Ramos (cell line): ENCODE measurements at regions not wholly inside any gene's neighbourhood (a gene's known extent, or its start where the extent isn't known, plus 50 kb on each side); places are given as distances from the start of the nearest gene placed in this dataset.

Experiments used
- in situ Hi-C: fragments of 300-500 bp; cut with MboI; formaldehyde crosslinking; loops from one replicate; pipeline ENCODE4 v1.14.3; 2022; ENCODE audit warnings: low sequenced_read_pairs; ENCODE audit not compliant: unreplicated experiment

GRCh38 chr12:126718365-126718764 is 1548.6 kb upstream of the TMEM132C start:
- in situ Hi-C loops, result no loop called here

- in situ Hi-C loops, result no loop called here
Measured at GRCh38 chr12:126719912-126720705, 1546.9 kb upstream of the TMEM132C start.

- in situ Hi-C loops, result no loop called here
Measured at GRCh38 chr12:126726481-126727217, 1540.3 kb upstream of the TMEM132C start.

- in situ Hi-C loops, result no loop called here
Measured at GRCh38 chr12:126727218-126728075, 1539.5 kb upstream of the TMEM132C start.

- in situ Hi-C loops, result no loop called here
Measured at GRCh38 chr12:126734296-126734695, 1532.7 kb upstream of the TMEM132C start.

GRCh38 chr12:126734710-126735109 is 1532.3 kb upstream of the TMEM132C start:
- in situ Hi-C loops, result no loop called here

GRCh38 chr12:126741536-126742240 is 1525.3 kb upstream of the TMEM132C start:
- in situ Hi-C loops, result no loop called here

- in situ Hi-C loops, result no loop called here
Measured at GRCh38 chr12:126742241-126742641, 1524.7 kb upstream of the TMEM132C start.

GRCh38 chr12:126747530-126748149 is 1519.3 kb upstream of the TMEM132C start:
- in situ Hi-C loops, result no loop called here

- in situ Hi-C loops, result no loop called here
Measured at GRCh38 chr12:126752021-126752420, 1514.9 kb upstream of the TMEM132C start.

GRCh38 chr12:126757326-126757725 is 1509.6 kb upstream of the TMEM132C start:
- in situ Hi-C loops, result no loop called here

- in situ Hi-C loops, result no loop called here
Measured at GRCh38 chr12:126760092-126760491, 1506.9 kb upstream of the TMEM132C start.

- in situ Hi-C loops, result no loop called here
Measured at GRCh38 chr12:126761420-126761819, 1505.5 kb upstream of the TMEM132C start.

GRCh38 chr12:126762150-126762549 is 1504.8 kb upstream of the TMEM132C start:
- in situ Hi-C loops, result no loop called here

GRCh38 chr12:126763359-126763758 is 1503.6 kb upstream of the TMEM132C start:
- in situ Hi-C loops, result no loop called here

- in situ Hi-C loops, result no loop called here
Measured at GRCh38 chr12:126767334-126767733, 1499.6 kb upstream of the TMEM132C start.

- in situ Hi-C loops, result no loop called here
Measured at GRCh38 chr12:126768517-126768916, 1498.5 kb upstream of the TMEM132C start.

- in situ Hi-C loops, result no loop called here
Measured at GRCh38 chr12:126770188-126770587, 1496.8 kb upstream of the TMEM132C start.

GRCh38 chr12:126772171-126772864 is 1494.7 kb upstream of the TMEM132C start:
- in situ Hi-C loops, result no loop called here
